ENCODE measurements at regions not wholly inside any gene's neighbourhood (a gene's known extent, or its start where the extent isn't known, plus 50 kb on each side); places are given as distances from the start of the nearest gene placed in this dataset.

DNA sequence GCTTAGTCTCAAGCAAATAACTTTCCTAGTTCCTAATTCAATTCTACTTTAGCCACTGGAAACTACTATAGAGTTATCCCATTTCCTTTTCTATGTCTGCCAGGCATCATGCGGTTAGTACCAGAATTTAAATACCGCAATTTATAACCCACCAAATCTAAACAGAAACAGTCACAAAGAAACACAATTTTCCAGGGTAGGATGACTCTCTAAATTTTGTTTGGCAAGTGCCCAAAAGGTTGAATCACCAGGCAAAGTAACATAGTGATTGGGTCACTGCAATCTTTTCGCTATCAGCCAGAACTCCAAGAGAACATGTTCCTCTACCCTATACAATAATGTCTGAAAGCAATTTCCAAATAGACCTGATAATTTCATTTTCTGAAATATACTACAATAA lies 240.2 kb upstream of the GRIA3 start:
- in situ Hi-C loops (cut with MboI) = no loop called here
- WGBS (ENCODE audit: insufficient coverage, low coverage, missing lambda C conversion rate) = 6% methylated on average over 3 of the region's 3 CpGs
- FAIRE-seq = no peak
- H3K79me2 ChIP-seq (ENCODE audit: control insufficient read depth, insufficient read depth, low read length) = no peaks in the 10 kb centered on the region
- no peaks in the 10 kb centered on the region for H3K36me3 ChIP-seq (ENCODE audit: control insufficient read depth, insufficient read depth, low read length)
- ChIA-PET CTCF (ENCODE audit: low intra/inter-chr PET ratio) (no interaction called here), POLR2A (no interaction called here)
- no TSS peak for BruUV-seq (replicated peaks)
- H3K4me2 ChIP-seq (ENCODE audit: insufficient read depth, low read length) = no peak overlapping the region
- intact Hi-C loops (cut with micrococcal nuclease) = no loop called here
- H4K20me1 ChIP-seq (replicated peaks; ENCODE audit: control insufficient read depth, insufficient read depth, low read length) = no peaks in the 10 kb centered on the region
- DNase-seq (ENCODE audit: extremely low read depth in 1 of 4, low spot score in 3 of 4) = no peak
- H2AFZ ChIP-seq (ENCODE audit: low read depth, low read length) = no peak overlapping the region
- no peak for ATAC-seq
- H3K9me3 ChIP-seq (replicated peaks; ENCODE audit: control insufficient read depth, insufficient read depth, low read depth, low read length) = no peaks in the 10 kb centered on the region
- no peak overlapping the region for H3K4me3 ChIP-seq
- H3K9ac ChIP-seq (ENCODE audit: insufficient read depth in 1 of 2, low read depth in 2 of 2, low read length in 2 of 2) = no peak overlapping the region
- H3K27me3 ChIP-seq (ENCODE audit: control insufficient read depth in 2 of 2, insufficient read depth in 2 of 2, low read length in 2 of 2) = no peaks in the 10 kb centered on the region
- H3K4me1 ChIP-seq (replicated peaks in 1 of 2; ENCODE audit: control insufficient read depth in 2 of 2, insufficient read depth in 2 of 2, low read length in 2 of 2) = no peaks in the 10 kb centered on the region
- no peak overlapping the region for H3K27ac ChIP-seq (ENCODE audit: extremely low read depth, low read depth, low read length)
- no peaks in the 10 kb centered on the region for H3K9me1 ChIP-seq (ENCODE audit: control insufficient read depth, insufficient read depth, low read length)
- TF ChIP-seq SMC3 (conservative IDR thresholded peaks at IDR 0.05; ENCODE audit: insufficient read depth, low read depth, low read length) (no peak), MEF2D (tag; conservative IDR thresholded peaks at IDR 0.05; ENCODE audit: low read depth) (no peak), GABPB1 (CRISPR knock-in tag; IDR thresholded peaks at IDR 0.05) (no peak), MYBL2 (IDR thresholded peaks at IDR 0.05; ENCODE audit: low read depth) (no peak), MYBL2 (CRISPR knock-in tag; IDR thresholded peaks at IDR 0.05; ENCODE audit: borderline replicate concordance) (no peak), CBFB (CRISPR knock-in tag; IDR thresholded peaks at IDR 0.05) (no peak), ZNF57 (CRISPR knock-in tag; IDR thresholded peaks at IDR 0.05) (no peak), ZNF347 (CRISPR knock-in tag; IDR thresholded peaks at IDR 0.05; ENCODE audit: low read depth) (no peak), ZNF583 (CRISPR knock-in tag; IDR thresholded peaks at IDR 0.05) (no peak), RBM34 (IDR thresholded peaks at IDR 0.05; ENCODE audit: borderline replicate concordance, insufficient read depth, low read length) (no peak), SP1 (CRISPR knock-in tag; IDR thresholded peaks at IDR 0.05) (no peak), ZBTB8A (IDR thresholded peaks at IDR 0.05; ENCODE audit: partially characterized antibody) (no peak), DACH1 (IDR thresholded peaks at IDR 0.05; ENCODE audit: partially characterized antibody) (no peak)
- TF ChIP-seq, protein P1, sequence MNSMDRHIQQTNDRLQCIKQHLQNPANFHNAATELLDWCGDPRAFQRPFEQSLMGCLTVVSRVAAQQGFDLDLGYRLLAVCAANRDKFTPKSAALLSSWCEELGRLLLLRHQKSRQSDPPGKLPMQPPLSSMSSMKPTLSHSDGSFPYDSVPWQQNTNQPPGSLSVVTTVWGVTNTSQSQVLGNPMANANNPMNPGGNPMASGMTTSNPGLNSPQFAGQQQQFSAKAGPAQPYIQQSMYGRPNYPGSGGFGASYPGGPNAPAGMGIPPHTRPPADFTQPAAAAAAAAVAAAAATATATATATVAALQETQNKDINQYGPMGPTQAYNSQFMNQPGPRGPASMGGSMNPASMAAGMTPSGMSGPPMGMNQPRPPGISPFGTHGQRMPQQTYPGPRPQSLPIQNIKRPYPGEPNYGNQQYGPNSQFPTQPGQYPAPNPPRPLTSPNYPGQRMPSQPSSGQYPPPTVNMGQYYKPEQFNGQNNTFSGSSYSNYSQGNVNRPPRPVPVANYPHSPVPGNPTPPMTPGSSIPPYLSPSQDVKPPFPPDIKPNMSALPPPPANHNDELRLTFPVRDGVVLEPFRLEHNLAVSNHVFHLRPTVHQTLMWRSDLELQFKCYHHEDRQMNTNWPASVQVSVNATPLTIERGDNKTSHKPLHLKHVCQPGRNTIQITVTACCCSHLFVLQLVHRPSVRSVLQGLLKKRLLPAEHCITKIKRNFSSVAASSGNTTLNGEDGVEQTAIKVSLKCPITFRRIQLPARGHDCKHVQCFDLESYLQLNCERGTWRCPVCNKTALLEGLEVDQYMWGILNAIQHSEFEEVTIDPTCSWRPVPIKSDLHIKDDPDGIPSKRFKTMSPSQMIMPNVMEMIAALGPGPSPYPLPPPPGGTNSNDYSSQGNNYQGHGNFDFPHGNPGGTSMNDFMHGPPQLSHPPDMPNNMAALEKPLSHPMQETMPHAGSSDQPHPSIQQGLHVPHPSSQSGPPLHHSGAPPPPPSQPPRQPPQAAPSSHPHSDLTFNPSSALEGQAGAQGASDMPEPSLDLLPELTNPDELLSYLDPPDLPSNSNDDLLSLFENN (IDR thresholded peaks at IDR 0.05; ENCODE audit: low read depth in 2 of 2, low read length in 2 of 2) = no peak
- TF ChIP-seq, protein P2, sequence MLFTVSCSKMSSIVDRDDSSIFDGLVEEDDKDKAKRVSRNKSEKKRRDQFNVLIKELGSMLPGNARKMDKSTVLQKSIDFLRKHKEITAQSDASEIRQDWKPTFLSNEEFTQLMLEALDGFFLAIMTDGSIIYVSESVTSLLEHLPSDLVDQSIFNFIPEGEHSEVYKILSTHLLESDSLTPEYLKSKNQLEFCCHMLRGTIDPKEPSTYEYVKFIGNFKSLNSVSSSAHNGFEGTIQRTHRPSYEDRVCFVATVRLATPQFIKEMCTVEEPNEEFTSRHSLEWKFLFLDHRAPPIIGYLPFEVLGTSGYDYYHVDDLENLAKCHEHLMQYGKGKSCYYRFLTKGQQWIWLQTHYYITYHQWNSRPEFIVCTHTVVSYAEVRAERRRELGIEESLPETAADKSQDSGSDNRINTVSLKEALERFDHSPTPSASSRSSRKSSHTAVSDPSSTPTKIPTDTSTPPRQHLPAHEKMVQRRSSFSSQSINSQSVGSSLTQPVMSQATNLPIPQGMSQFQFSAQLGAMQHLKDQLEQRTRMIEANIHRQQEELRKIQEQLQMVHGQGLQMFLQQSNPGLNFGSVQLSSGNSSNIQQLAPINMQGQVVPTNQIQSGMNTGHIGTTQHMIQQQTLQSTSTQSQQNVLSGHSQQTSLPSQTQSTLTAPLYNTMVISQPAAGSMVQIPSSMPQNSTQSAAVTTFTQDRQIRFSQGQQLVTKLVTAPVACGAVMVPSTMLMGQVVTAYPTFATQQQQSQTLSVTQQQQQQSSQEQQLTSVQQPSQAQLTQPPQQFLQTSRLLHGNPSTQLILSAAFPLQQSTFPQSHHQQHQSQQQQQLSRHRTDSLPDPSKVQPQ (CRISPR knock-in tag; IDR thresholded peaks at IDR 0.05; ENCODE audit: borderline replicate concordance) = no peak
- TF ChIP-seq, protein P3, sequence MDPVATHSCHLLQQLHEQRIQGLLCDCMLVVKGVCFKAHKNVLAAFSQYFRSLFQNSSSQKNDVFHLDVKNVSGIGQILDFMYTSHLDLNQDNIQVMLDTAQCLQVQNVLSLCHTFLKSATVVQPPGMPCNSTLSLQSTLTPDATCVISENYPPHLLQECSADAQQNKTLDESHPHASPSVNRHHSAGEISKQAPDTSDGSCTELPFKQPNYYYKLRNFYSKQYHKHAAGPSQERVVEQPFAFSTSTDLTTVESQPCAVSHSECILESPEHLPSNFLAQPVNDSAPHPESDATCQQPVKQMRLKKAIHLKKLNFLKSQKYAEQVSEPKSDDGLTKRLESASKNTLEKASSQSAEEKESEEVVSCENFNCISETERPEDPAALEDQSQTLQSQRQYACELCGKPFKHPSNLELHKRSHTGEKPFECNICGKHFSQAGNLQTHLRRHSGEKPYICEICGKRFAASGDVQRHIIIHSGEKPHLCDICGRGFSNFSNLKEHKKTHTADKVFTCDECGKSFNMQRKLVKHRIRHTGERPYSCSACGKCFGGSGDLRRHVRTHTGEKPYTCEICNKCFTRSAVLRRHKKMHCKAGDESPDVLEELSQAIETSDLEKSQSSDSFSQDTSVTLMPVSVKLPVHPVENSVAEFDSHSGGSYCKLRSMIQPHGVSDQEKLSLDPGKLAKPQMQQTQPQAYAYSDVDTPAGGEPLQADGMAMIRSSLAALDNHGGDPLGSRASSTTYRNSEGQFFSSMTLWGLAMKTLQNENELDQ (CRISPR knock-in tag; IDR thresholded peaks at IDR 0.05; ENCODE audit: borderline replicate concordance) = no peak

Measured in K562 (cell line).